ENCODE measurements at regions not wholly inside any gene's neighbourhood (a gene's known extent, or its start where the extent isn't known, plus 50 kb on each side); places are given as distances from the start of the nearest gene placed in this dataset.

GRCh38 chr4:149933883-149934282 is 118.2 kb upstream of the IQCM start:
- TF ChIP-seq CTCF (IDR thresholded peaks at IDR 0.05) (no peak), POLR2AphosphoS5 (IDR thresholded peaks at IDR 0.05) (no peak), POLR2A (IDR thresholded peaks at IDR 0.05) (no peak)
